Adrenal gland (tissue), 5 donors: ENCODE measurements at regions not wholly inside any gene's neighbourhood (a gene's known extent, or its start where the extent isn't known, plus 50 kb on each side); places are given as distances from the start of the nearest gene placed in this dataset.

Experiments used
- CTCF ChIP-seq, 6 experiments: fragments of 450-650 bp in 4 of 6; fragments of 200-600 bp in 2 of 6; sonication (generic) in 1 of 6; IDR thresholded peaks; 1 replicate in 5 of 6; 2 replicates in 1 of 6; pipeline versions ENCODE4 v1.5.1 to v1.8.0; 2016 to 2021; ENCODE audit warnings: antibody characterized with exemption in 6 of 6, mild to moderate bottlenecking in 2 of 6, moderate library complexity in 1 of 6
- POLR2A ChIP-seq, 2 donors: fragments of 450-650 bp; IDR thresholded peaks; one replicate each; pipeline ENCODE4 v1.6.1; 2017; ENCODE audit warnings: antibody characterized with exemption in 2 of 2, mild to moderate bottlenecking in 2 of 2, moderate library complexity in 1 of 2
- donor health status: DM: no; HTN: no; CAD: no.

GRCh38 chr18:40473221-40474029, 1481.6 kb upstream of the PIK3C3 start:
- no peak for TF ChIP-seq CTCF (IDR thresholded peaks at IDR 0.05)
- TF ChIP-seq POLR2A (IDR thresholded peaks at IDR 0.05): no peak
